ENCODE measurements at regions not wholly inside any gene's neighbourhood (a gene's known extent, or its start where the extent isn't known, plus 50 kb on each side); places are given as distances from the start of the nearest gene placed in this dataset.
"Not testable (repeated sequence)": the region's sequence is repeated elsewhere in the genome, so short reads cannot be mapped to it uniquely, and the experiment has no call there.

DNA sequence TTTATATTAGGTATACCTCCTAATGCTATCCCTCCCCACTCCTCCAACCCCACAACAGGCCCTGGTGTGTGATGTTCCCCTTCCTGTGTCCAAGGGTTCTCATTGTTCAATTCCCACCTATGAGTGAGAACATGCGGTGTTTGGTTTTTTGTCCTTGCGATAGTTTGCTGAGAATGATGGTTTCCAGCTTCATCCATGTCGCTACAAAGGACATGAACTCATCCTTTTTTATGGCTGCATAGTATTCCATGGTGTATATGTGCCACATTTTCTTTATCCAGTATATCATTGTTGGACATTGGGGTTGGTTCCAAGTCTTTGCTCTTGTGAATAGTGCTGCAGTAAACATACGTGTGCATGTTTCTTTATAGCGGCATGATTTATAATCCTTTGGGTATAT lies 345.1 kb upstream of the FANCL start:
- TF ChIP-seq, protein P1, sequence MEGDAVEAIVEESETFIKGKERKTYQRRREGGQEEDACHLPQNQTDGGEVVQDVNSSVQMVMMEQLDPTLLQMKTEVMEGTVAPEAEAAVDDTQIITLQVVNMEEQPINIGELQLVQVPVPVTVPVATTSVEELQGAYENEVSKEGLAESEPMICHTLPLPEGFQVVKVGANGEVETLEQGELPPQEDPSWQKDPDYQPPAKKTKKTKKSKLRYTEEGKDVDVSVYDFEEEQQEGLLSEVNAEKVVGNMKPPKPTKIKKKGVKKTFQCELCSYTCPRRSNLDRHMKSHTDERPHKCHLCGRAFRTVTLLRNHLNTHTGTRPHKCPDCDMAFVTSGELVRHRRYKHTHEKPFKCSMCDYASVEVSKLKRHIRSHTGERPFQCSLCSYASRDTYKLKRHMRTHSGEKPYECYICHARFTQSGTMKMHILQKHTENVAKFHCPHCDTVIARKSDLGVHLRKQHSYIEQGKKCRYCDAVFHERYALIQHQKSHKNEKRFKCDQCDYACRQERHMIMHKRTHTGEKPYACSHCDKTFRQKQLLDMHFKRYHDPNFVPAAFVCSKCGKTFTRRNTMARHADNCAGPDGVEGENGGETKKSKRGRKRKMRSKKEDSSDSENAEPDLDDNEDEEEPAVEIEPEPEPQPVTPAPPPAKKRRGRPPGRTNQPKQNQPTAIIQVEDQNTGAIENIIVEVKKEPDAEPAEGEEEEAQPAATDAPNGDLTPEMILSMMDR (IDR thresholded peaks at IDR 0.05): not testable (repeated sequence)
- TF ChIP-seq POLR2A (IDR thresholded peaks at IDR 0.05): not testable (repeated sequence)
